Astrocyte (in vitro differentiated cells and primary cell): ENCODE measurements at regions not wholly inside any gene's neighbourhood (a gene's known extent, or its start where the extent isn't known, plus 50 kb on each side); places are given as distances from the start of the nearest gene placed in this dataset.
"Not testable (repeated sequence)": the region's sequence is repeated elsewhere in the genome, so short reads cannot be mapped to it uniquely, and the experiment has no call there.

Source experiments
- DNase-seq: peaks from one replicate; pipeline ENCODE4 v3.0.0-alpha.2; 2010; ENCODE audit warnings: low read depth
- FAIRE-seq: peaks from 2 replicates; lab custom pipeline; 2011; peaks lifted over from hg19 to GRCh38; lab: Jason Lieb, UNC
- H2AFZ ChIP-seq: 2 replicates; pipeline ENCODE4 v1.6.0; 2012; ENCODE audit warnings: low read depth, low read length, inconsistent platforms
- H3K27ac ChIP-seq: 2 replicates; pipeline ENCODE4 v1.5.1; 2011; ENCODE audit warnings: low read depth, low read length, inconsistent platforms
- H3K27me3 ChIP-seq: 2 replicates; pipeline ENCODE4 v1.6.0; 2011; ENCODE audit warnings: low read length, inconsistent platforms; ENCODE audit not compliant: insufficient read depth
- H3K36me3 ChIP-seq: 2 replicates; pipeline ENCODE4 v1.5.1; 2011; ENCODE audit warnings: low read length, inconsistent platforms; ENCODE audit not compliant: insufficient read depth
- H3K4me1 ChIP-seq: 2 replicates; pipeline ENCODE4 v1.5.1; 2011; ENCODE audit warnings: low read length, inconsistent platforms; ENCODE audit not compliant: insufficient read depth
- H3K4me2 ChIP-seq: 2 replicates; pipeline ENCODE4 v1.6.0; 2012; ENCODE audit warnings: low read length, inconsistent platforms
- H3K4me3 ChIP-seq: 2 replicates; pipeline ENCODE4 v1.5.1; 2011; ENCODE audit warnings: low read depth, mild to moderate bottlenecking, low read length, inconsistent platforms; ENCODE audit not compliant: insufficient read depth
- H3K79me2 ChIP-seq: 2 replicates; pipeline ENCODE4 v1.6.0; 2012; ENCODE audit warnings: mild to moderate bottlenecking, low read length, inconsistent platforms; ENCODE audit not compliant: insufficient read depth
- H3K9ac ChIP-seq: 2 replicates; pipeline ENCODE4 v1.6.0; 2012; ENCODE audit warnings: mild to moderate bottlenecking, low read length, inconsistent platforms
- H3K9me3 ChIP-seq: 2 replicates; pipeline ENCODE4 v1.5.1; 2012; ENCODE audit warnings: low read depth, mild to moderate bottlenecking, low read length, inconsistent platforms; ENCODE audit not compliant: insufficient read depth
- H4K20me1 ChIP-seq: 2 replicates; pipeline ENCODE4 v1.6.0; 2012; ENCODE audit warnings: low read length, inconsistent platforms; ENCODE audit not compliant: insufficient read depth
- H3K27ac Mint-ChIP-seq: one replicate; pipeline ENCODE4 v1.8.0; 2021; ENCODE audit warnings: mild to moderate bottlenecking, mixed read lengths; ENCODE audit not compliant: unreplicated experiment
- H3K27me3 Mint-ChIP-seq: one replicate; pipeline ENCODE4 v1.8.0; 2021; ENCODE audit warnings: low read depth, mixed read lengths; ENCODE audit not compliant: unreplicated experiment
- H3K36me3 Mint-ChIP-seq: one replicate; pipeline ENCODE4 v1.8.0; 2021; ENCODE audit warnings: low read depth, mixed read lengths; ENCODE audit not compliant: unreplicated experiment
- H3K4me1 Mint-ChIP-seq: one replicate; pipeline ENCODE4 v1.8.0; 2021; ENCODE audit warnings: low read depth, mixed read lengths; ENCODE audit not compliant: unreplicated experiment
- H3K4me3 Mint-ChIP-seq: one replicate; pipeline ENCODE4 v1.8.0; 2021; ENCODE audit warnings: mild to moderate bottlenecking, moderate library complexity, mixed read lengths; ENCODE audit not compliant: unreplicated experiment
- H3K9me3 Mint-ChIP-seq: one replicate; pipeline ENCODE4 v1.8.0; 2021; ENCODE audit warnings: mild to moderate bottlenecking, mixed read lengths; ENCODE audit not compliant: unreplicated experiment
- EZH2 ChIP-seq: IDR thresholded peaks from 2 replicates; pipeline ENCODE4 v1.6.1; 2012; ENCODE audit warnings: mild to moderate bottlenecking, low read length, inconsistent platforms; ENCODE audit not compliant: insufficient read depth
- TF ChIP-seq, protein P1 (sequence below): IDR thresholded peaks from 2 replicates; pipeline ENCODE4 v1.5.1; 2011; ENCODE audit warnings: low read depth, mild to moderate bottlenecking, inconsistent platforms, low read length, moderate library complexity; ENCODE audit not compliant: insufficient read depth

DNA sequence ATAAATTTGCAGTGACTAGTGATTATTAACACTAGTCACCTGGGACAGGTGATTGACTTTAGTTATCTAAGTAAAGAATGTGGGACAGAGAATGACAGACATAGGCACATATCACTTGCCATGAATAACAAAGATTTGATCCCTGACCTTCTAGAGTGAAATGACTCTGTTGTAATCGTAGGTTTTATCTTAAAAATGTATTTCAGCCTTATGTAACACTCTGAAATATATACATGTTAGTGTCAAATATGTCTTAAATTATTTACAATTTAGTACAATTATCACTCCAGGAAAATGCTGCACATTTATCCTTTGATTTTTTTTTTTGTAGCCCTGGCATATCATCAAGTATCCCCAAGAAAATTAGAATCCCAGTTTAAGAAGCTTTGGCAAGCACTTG, 186.4 kb upstream of the PTGFR start:
- H3K27me3 Mint-ChIP-seq: no peaks in the 10 kb centered on the region
- H3K9me3 Mint-ChIP-seq: no peaks in the 10 kb centered on the region
- no peak overlapping the region for H3K4me3 Mint-ChIP-seq
- no peak overlapping the region for H3K4me2 ChIP-seq
- H3K4me3 ChIP-seq: no peak overlapping the region
- no peaks in the 10 kb centered on the region for H3K27me3 ChIP-seq
- TF ChIP-seq, protein P1, sequence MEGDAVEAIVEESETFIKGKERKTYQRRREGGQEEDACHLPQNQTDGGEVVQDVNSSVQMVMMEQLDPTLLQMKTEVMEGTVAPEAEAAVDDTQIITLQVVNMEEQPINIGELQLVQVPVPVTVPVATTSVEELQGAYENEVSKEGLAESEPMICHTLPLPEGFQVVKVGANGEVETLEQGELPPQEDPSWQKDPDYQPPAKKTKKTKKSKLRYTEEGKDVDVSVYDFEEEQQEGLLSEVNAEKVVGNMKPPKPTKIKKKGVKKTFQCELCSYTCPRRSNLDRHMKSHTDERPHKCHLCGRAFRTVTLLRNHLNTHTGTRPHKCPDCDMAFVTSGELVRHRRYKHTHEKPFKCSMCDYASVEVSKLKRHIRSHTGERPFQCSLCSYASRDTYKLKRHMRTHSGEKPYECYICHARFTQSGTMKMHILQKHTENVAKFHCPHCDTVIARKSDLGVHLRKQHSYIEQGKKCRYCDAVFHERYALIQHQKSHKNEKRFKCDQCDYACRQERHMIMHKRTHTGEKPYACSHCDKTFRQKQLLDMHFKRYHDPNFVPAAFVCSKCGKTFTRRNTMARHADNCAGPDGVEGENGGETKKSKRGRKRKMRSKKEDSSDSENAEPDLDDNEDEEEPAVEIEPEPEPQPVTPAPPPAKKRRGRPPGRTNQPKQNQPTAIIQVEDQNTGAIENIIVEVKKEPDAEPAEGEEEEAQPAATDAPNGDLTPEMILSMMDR: no peak
- no peak for TF ChIP-seq EZH2
- no peaks in the 10 kb centered on the region for H4K20me1 ChIP-seq
- no peak overlapping the region for H3K9ac ChIP-seq
- no peaks in the 10 kb centered on the region for H3K4me1 Mint-ChIP-seq
- no peaks in the 10 kb centered on the region for H3K9me3 ChIP-seq
- no peak overlapping the region for H3K27ac Mint-ChIP-seq
- no peak overlapping the region for H3K27ac ChIP-seq
- no peak for DNase-seq
- no peak for FAIRE-seq
- H3K79me2 ChIP-seq: no peaks in the 10 kb centered on the region
- no peaks in the 10 kb centered on the region for H3K4me1 ChIP-seq
- H3K36me3 Mint-ChIP-seq: no peaks in the 10 kb centered on the region
- H3K36me3 ChIP-seq: no peaks in the 10 kb centered on the region
- H2AFZ ChIP-seq: no peak overlapping the region

DNA sequence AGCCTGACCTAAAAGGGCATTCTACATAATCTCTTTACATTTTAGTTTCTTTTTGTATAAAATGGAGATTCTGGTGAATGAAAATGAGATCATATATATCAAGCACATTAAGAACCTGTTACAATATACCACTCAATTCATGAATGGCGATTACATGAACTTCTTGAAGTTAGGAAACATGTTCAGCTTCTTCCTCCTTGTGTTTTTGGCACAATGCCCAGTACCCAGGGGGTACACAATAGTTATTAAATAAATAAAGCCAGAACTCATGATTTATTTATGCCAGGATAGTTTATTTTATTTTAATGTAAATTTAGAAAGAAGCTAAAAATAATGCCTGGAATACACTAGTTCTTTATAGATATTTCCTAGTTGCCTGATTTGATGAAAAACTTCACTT, 186.0 kb upstream of the PTGFR start:
- TF ChIP-seq EZH2: no peak
- no peak overlapping the region for H3K4me2 ChIP-seq
- no peak overlapping the region for H3K27ac ChIP-seq
- no peaks in the 10 kb centered on the region for H3K79me2 ChIP-seq
- Mint-ChIP-seq H3K27me3 (no peaks in the 10 kb centered on the region), H3K9me3 (no peaks in the 10 kb centered on the region), H3K36me3 (no peaks in the 10 kb centered on the region), H3K4me1 (no peaks in the 10 kb centered on the region), H3K4me3 (no peak overlapping the region), H3K27ac (no peak overlapping the region)
- H3K4me3 ChIP-seq: no peak overlapping the region
- H3K9ac ChIP-seq: no peak overlapping the region
- FAIRE-seq (no peak), DNase-seq (no peak)
- H4K20me1 ChIP-seq: no peaks in the 10 kb centered on the region
- H3K36me3 ChIP-seq: no peaks in the 10 kb centered on the region
- no peaks in the 10 kb centered on the region for H3K9me3 ChIP-seq
- no peaks in the 10 kb centered on the region for H3K27me3 ChIP-seq
- no peak overlapping the region for H2AFZ ChIP-seq
- H3K4me1 ChIP-seq: no peaks in the 10 kb centered on the region

DNA sequence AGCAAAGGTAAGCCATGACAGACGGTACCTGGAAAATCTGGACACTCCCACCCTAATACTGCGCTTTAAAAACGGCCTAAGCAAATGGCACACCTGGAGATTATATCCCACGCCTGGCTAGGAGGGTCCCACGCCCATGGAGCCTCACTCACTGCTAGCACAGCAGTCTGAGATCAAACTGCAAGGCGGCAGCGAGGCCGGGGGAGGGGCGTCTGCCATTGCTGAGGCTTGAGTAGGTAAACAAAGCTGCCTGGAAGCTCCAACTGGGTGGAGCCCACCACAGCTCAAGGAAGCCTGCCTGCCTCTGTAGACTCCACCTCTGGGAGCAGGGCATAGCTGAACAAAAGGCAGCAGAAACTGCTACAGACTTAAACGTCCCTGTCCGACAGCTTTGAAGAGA, 180.5 kb upstream of the PTGFR start:
- not testable (repeated sequence) for H3K27me3 ChIP-seq, H3K9ac ChIP-seq, FAIRE-seq, H2AFZ ChIP-seq, H3K4me2 ChIP-seq, H3K36me3 Mint-ChIP-seq, H3K4me1 ChIP-seq, H3K9me3 Mint-ChIP-seq, H3K9me3 ChIP-seq, H3K27me3 Mint-ChIP-seq, H3K4me1 Mint-ChIP-seq, DNase-seq, H3K36me3 ChIP-seq, H3K27ac ChIP-seq, H3K4me3 ChIP-seq, H4K20me1 ChIP-seq, H3K27ac Mint-ChIP-seq, H3K79me2 ChIP-seq, H3K4me3 Mint-ChIP-seq

DNA sequence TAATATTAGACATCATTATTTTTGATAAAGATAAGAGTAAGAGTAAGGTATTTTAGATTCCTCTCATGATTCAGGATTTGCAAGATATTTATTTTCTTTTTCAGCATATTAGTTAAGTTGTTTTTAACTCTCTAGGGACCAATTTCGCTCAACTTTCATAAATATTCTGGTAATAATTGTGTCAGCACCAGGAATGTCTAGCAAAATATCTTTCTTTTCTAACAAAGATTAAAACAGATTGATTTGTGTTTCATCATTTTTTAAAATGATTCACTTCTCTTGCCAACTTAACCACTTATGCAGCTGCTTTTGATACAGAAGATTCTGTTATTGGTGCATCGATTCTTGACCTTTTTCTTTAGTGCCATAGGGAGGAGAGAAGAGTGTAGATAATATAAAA, 172.8 kb upstream of the PTGFR start:
- FAIRE-seq: no peak

More for the DNA sequence above, 172.8 kb upstream of the PTGFR start:
- Mint-ChIP-seq H3K27me3 (no peaks in the 10 kb centered on the region), H3K27ac (no peak overlapping the region), H3K4me3 (no peak overlapping the region), H3K9me3 (peaks cover 2% of the 10 kb centered on the region), H3K4me1 (no peaks in the 10 kb centered on the region), H3K36me3 (no peaks in the 10 kb centered on the region)
- no peaks in the 10 kb centered on the region for H3K9me3 ChIP-seq
- H3K4me1 ChIP-seq: no peaks in the 10 kb centered on the region
- no peaks in the 10 kb centered on the region for H3K27me3 ChIP-seq
- H4K20me1 ChIP-seq: no peaks in the 10 kb centered on the region
- H3K4me3 ChIP-seq: no peak overlapping the region
- TF ChIP-seq, protein P1: no peak
- TF ChIP-seq EZH2: no peak
- H3K79me2 ChIP-seq: no peaks in the 10 kb centered on the region
- H3K36me3 ChIP-seq: no peaks in the 10 kb centered on the region
- H3K4me2 ChIP-seq: no peak overlapping the region
- no peak overlapping the region for H2AFZ ChIP-seq
- no peak overlapping the region for H3K27ac ChIP-seq
- DNase-seq: no peak
- no peak overlapping the region for H3K9ac ChIP-seq
